Lower leg skin (tissue), 3 donors: ENCODE measurements at regions not wholly inside any gene's neighbourhood (a gene's known extent, or its start where the extent isn't known, plus 50 kb on each side); places are given as distances from the start of the nearest gene placed in this dataset.

ENCODE experiments used
- POLR2A ChIP-seq, 2 donors: fragments of 450-650 bp; IDR thresholded peaks; one replicate each; pipeline ENCODE4 v1.6.1; 2016 to 2017; ENCODE audit warnings: antibody characterized with exemption in 2 of 2, mild to moderate bottlenecking in 1 of 2, moderate library complexity in 1 of 2
- TF ChIP-seq, protein P1 (sequence below), 3 donors: fragments of 450-650 bp; IDR thresholded peaks; one replicate each; pipeline ENCODE4 v1.5.1; 2016; ENCODE audit warnings: antibody characterized with exemption in 3 of 3, mild to moderate bottlenecking in 3 of 3, moderate library complexity in 2 of 3

DNA sequence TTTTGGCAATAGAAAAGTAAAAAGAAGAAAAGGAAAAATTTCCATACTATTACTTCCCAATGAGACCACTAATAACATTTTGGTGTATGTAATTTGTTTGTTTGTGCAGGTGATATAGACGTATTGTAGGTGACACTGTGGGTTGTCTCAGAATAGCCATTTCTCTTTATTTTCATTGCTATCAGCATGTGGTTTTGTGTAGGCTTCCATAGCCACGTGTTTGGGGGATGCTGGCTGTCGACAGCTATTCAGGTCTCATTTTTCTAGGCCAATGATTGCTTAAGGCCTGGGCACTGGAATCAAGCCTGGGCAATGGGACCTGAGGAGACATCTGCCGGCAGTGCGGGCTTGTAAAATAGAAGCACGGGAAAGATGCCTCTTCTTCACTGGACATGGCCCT is 71.0 kb upstream of the KCTD1 start:
- TF ChIP-seq, protein P1, sequence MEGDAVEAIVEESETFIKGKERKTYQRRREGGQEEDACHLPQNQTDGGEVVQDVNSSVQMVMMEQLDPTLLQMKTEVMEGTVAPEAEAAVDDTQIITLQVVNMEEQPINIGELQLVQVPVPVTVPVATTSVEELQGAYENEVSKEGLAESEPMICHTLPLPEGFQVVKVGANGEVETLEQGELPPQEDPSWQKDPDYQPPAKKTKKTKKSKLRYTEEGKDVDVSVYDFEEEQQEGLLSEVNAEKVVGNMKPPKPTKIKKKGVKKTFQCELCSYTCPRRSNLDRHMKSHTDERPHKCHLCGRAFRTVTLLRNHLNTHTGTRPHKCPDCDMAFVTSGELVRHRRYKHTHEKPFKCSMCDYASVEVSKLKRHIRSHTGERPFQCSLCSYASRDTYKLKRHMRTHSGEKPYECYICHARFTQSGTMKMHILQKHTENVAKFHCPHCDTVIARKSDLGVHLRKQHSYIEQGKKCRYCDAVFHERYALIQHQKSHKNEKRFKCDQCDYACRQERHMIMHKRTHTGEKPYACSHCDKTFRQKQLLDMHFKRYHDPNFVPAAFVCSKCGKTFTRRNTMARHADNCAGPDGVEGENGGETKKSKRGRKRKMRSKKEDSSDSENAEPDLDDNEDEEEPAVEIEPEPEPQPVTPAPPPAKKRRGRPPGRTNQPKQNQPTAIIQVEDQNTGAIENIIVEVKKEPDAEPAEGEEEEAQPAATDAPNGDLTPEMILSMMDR (IDR thresholded peaks at IDR 0.05): no peak
- no peak for TF ChIP-seq POLR2A (IDR thresholded peaks at IDR 0.05)
